AG10803 (cell line): ENCODE measurements at regions not wholly inside any gene's neighbourhood (a gene's known extent, or its start where the extent isn't known, plus 50 kb on each side); places are given as distances from the start of the nearest gene placed in this dataset.

Experiments
- DNase-seq: peaks from one replicate; pipeline ENCODE4 v3.0.0; 2010; ENCODE audit warnings: low read depth
- H3K4me3 ChIP-seq: 2 replicates; pipeline ENCODE4 v1.5.1; 2011; ENCODE audit warnings: mild to moderate bottlenecking, low read length, control low read depth
- CTCF ChIP-seq: conservative IDR thresholded peaks from 2 replicates; pipeline ENCODE4 v1.5.1; 2011; ENCODE audit warnings: mild to moderate bottlenecking, low read length, control low read depth, inconsistent platforms

GRCh38 chr5:54823006-54823405 lies 162.4 kb downstream of the ESM1 start:
- DNase-seq: no peak
- TF ChIP-seq CTCF: no peak
- H3K4me3 ChIP-seq: no peak overlapping the region

- no peak overlapping the region for H3K4me3 ChIP-seq
- DNase-seq: no peak
- TF ChIP-seq CTCF: no peak
Measured at GRCh38 chr5:54822324-54822687, 163.1 kb downstream of the ESM1 start.

GRCh38 chr5:54821445-54822323 lies 163.7 kb downstream of the ESM1 start:
- DNase-seq: peak; percentile 49
- H3K4me3 ChIP-seq: no peak overlapping the region
- TF ChIP-seq CTCF: no peak

- DNase-seq: peak; percentile 47
- no peak for TF ChIP-seq CTCF
- H3K4me3 ChIP-seq: no peak overlapping the region
Measured at GRCh38 chr5:54820346-54821134, 164.9 kb downstream of the ESM1 start.

GRCh38 chr5:54807421-54807820 lies 178.0 kb downstream of the ESM1 start:
- H3K4me3 ChIP-seq: no peak overlapping the region
- TF ChIP-seq CTCF: no peak
- DNase-seq: peak; percentile 77

GRCh38 chr5:54804521-54804920 lies 180.9 kb downstream of the ESM1 start:
- no peak overlapping the region for H3K4me3 ChIP-seq
- TF ChIP-seq CTCF: no peak
- DNase-seq: peak; percentile 31
